ENCODE measurements at regions not wholly inside any gene's neighbourhood (a gene's known extent, or its start where the extent isn't known, plus 50 kb on each side); places are given as distances from the start of the nearest gene placed in this dataset.

DNA sequence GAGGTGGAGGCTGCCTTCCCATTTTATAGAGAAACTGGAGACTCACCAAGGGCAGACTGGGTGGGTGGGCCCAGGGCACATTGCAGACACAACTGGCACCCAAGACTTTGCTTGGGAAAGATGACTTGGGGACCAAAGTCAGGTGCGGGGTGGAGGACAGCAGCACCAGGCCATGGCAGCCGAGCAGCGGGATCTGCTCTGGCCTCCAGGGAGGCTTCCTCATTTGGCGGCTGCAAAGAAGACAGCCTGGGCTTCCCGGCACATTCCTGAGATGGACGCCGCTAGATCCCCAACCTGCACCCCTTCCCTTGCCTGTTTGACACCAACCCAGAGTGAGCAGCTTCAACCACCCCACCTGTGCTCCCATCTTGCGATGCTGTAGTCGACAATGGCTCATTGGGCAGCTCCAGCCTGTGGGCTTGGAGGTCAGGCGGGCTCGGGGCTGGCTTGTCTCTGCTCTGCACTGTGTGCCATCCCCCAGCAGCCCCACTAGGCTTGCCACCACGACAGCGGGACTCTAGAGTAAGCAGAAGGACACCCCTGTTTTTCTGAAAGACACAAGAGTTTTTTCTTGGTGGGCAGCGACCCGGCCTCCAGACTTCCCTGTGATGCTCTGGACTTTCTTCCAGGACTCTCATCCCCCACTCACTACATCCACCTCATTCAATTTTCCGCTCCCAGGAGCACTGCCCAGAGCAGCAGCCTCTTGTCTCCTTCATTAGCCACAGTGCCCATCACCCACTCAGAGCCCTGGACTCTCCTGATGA is 184.9 kb upstream of the CST7 start:
- H3K36me3 Mint-ChIP-seq (ENCODE audit: unreplicated experiment) = peaks cover 5% of the 10 kb centered on the region
- TF ChIP-seq, protein P1, sequence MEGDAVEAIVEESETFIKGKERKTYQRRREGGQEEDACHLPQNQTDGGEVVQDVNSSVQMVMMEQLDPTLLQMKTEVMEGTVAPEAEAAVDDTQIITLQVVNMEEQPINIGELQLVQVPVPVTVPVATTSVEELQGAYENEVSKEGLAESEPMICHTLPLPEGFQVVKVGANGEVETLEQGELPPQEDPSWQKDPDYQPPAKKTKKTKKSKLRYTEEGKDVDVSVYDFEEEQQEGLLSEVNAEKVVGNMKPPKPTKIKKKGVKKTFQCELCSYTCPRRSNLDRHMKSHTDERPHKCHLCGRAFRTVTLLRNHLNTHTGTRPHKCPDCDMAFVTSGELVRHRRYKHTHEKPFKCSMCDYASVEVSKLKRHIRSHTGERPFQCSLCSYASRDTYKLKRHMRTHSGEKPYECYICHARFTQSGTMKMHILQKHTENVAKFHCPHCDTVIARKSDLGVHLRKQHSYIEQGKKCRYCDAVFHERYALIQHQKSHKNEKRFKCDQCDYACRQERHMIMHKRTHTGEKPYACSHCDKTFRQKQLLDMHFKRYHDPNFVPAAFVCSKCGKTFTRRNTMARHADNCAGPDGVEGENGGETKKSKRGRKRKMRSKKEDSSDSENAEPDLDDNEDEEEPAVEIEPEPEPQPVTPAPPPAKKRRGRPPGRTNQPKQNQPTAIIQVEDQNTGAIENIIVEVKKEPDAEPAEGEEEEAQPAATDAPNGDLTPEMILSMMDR (IDR thresholded peaks at IDR 0.05; ENCODE audit: partially characterized antibody, unreplicated experiment) = no peak
- H3K27ac Mint-ChIP-seq (ENCODE audit: unreplicated experiment) = no peak overlapping the region
- H3K4me1 Mint-ChIP-seq (ENCODE audit: low read depth, unreplicated experiment) = no peaks in the 10 kb centered on the region
- H3K27me3 Mint-ChIP-seq (ENCODE audit: unreplicated experiment) = peaks cover 2% of the 10 kb centered on the region
- peaks cover 2% of the 10 kb centered on the region for H3K9me3 Mint-ChIP-seq (ENCODE audit: unreplicated experiment)
- no peak overlapping the region for H3K4me3 Mint-ChIP-seq (ENCODE audit: unreplicated experiment)
- DNase-seq = no peak

DNA sequence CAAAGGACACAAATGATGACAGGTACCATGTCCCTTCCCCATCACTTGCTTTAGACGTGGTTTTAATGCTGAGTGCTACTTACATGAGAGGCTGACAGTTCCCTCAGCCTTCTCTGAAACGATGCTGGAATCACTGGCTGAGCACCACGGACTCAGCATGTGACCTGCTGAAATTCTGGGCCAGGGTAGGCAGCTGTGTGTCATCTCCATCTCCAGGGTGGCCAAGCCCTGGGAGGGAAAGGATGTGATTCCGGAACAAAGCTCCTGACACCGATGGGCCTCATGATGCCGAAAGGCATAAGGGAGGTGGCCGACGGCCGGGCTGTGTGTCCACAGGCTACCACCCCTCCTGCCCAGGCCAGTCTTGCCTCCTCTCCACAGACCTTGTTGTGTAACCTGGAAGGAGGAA is 184.3 kb upstream of the CST7 start:
- no peak overlapping the region for H3K27ac Mint-ChIP-seq (ENCODE audit: unreplicated experiment)
- DNase-seq = no peak
- H3K4me1 Mint-ChIP-seq (ENCODE audit: low read depth, unreplicated experiment) = no peaks in the 10 kb centered on the region
- TF ChIP-seq, protein P1 (IDR thresholded peaks at IDR 0.05; ENCODE audit: partially characterized antibody, unreplicated experiment) = no peak
- H3K9me3 Mint-ChIP-seq (ENCODE audit: unreplicated experiment) = peaks cover 2% of the 10 kb centered on the region
- peaks cover 5% of the 10 kb centered on the region for H3K36me3 Mint-ChIP-seq (ENCODE audit: unreplicated experiment)
- no peak overlapping the region for H3K4me3 Mint-ChIP-seq (ENCODE audit: unreplicated experiment)
- peaks cover 2% of the 10 kb centered on the region for H3K27me3 Mint-ChIP-seq (ENCODE audit: unreplicated experiment)

DNA sequence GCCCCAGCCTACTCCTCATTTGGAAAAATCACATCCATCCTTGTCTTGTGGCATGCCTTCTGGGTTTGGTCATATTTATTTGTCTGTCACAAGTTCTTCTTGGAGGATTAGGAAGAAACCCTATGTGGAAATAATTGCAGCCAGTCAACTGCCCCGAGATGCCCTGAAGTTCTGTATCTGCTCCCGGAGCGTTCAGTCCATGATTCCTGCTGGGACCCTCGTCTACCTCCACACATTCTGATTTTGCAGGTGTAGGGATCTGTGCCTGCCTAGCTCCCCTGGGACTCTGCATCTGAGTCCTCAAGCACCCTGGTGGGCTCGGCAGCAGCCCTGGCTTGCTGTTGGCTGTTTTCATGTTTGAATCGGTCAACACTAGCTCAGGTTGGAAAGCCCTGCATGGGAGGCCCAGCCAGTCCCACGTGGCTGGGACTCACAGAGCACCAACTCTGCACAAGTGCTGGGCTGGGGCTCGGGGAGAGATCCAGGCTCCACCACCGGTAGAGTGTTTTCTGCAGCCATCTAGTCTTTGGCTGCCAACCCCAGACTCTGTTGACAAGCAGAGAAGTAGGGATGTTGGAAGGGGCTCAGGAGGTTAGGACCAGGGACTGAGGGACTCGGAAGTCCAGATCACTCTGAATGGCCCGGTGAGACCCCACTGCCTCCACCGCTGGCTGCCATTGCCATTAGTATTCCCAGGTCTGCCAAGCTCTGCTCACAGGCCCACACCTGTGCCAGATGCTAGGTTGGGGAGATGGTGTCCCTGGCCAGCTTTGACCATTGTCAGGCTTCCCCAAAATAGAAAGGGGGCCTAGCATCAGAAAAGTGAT is 183.5 kb upstream of the CST7 start:
- Mint-ChIP-seq H3K27me3 (ENCODE audit: unreplicated experiment) (peaks cover 2% of the 10 kb centered on the region), H3K9me3 (ENCODE audit: unreplicated experiment) (peaks cover 2% of the 10 kb centered on the region), H3K4me1 (ENCODE audit: low read depth, unreplicated experiment) (no peaks in the 10 kb centered on the region), H3K4me3 (ENCODE audit: unreplicated experiment) (no peak overlapping the region), H3K36me3 (ENCODE audit: unreplicated experiment) (peaks cover 5% of the 10 kb centered on the region), H3K27ac (ENCODE audit: unreplicated experiment) (no peak overlapping the region)
- no peak for DNase-seq
- TF ChIP-seq, protein P1 (IDR thresholded peaks at IDR 0.05; ENCODE audit: partially characterized antibody, unreplicated experiment) = no peak

DNA sequence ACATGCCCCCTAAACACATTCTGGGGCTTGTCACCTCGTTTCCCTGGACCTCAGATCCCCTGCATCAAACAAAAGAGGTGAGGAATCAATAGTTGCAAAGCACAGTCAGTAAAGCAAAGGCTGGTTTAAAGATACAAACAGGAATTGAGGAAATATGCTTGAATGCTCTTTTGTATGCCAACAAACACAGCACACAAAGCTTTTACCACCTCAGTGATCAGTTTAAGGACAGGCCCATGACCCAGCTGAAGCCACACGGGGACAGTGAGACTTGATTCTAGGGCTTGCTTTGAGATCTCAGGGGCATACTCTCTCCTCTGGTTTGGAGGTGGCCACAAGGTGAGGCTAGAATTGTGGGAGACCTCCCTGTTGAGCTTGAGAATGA is 182.9 kb upstream of the CST7 start:
- no peak for DNase-seq
- Mint-ChIP-seq H3K9me3 (ENCODE audit: unreplicated experiment) (peaks cover 2% of the 10 kb centered on the region), H3K27ac (ENCODE audit: unreplicated experiment) (no peak overlapping the region), H3K4me3 (ENCODE audit: unreplicated experiment) (no peak overlapping the region), H3K4me1 (ENCODE audit: low read depth, unreplicated experiment) (no peaks in the 10 kb centered on the region), H3K36me3 (ENCODE audit: unreplicated experiment) (peaks cover 5% of the 10 kb centered on the region), H3K27me3 (ENCODE audit: unreplicated experiment) (peaks cover 2% of the 10 kb centered on the region)
- TF ChIP-seq, protein P1 (IDR thresholded peaks at IDR 0.05; ENCODE audit: partially characterized antibody, unreplicated experiment) = no peak

Data from glutamatergic neuron (in vitro differentiated cells).